Renal cortex interstitium (tissue), 11 donors: ENCODE measurements at regions not wholly inside any gene's neighbourhood (a gene's known extent, or its start where the extent isn't known, plus 50 kb on each side); places are given as distances from the start of the nearest gene placed in this dataset.

Experiments
- DNase-seq, 11 donors: peaks; one replicate each; pipeline ENCODE4 v3.0.0-alpha.2; 2013; ENCODE audit warnings: low read depth in 9 of 11, low spot score in 4 of 11; ENCODE audit errors: extremely low read depth in 1 of 11

DNA sequence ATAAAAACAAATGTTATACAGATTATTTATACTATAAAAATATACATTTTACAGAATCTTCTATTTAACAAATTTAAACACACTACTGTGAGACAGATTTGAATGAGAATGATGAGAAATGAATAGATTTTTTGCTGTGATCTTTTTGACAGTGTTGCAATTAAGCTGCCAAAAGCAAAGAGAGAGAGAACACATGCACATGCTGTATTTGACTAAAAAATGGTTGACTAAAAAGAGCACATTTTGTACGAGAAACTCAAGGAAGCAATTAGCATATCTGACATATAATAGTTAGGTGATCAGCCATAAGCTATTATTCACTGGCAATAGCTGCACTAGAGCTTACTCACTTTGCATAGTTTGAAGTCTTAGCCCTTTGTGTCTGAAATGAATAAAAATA, 115.8 kb downstream of the SYT10 start:
- DNase-seq = no peak

GRCh38 chr12:33322519-33322918, 117.1 kb downstream of the SYT10 start:
- no peak for DNase-seq

DNA sequence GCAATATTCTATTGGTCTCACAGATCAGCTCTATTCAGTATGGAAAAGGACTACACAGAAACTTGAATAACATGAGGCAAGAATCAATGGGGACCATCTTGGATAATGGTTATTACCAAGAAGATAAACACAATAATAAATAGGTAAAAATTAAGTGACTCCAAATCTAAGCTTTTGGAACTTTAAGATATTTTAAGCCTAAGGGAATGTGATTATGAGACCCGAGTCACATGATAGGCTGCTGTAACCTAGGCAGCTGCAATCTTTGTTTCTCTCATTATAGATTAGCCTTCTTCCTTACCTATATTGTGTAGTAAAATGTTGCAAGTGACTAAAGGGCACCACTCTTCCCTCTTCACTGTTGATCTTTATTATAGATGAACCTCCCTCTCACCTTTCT, 121.9 kb downstream of the SYT10 start:
- no peak for DNase-seq

DNA sequence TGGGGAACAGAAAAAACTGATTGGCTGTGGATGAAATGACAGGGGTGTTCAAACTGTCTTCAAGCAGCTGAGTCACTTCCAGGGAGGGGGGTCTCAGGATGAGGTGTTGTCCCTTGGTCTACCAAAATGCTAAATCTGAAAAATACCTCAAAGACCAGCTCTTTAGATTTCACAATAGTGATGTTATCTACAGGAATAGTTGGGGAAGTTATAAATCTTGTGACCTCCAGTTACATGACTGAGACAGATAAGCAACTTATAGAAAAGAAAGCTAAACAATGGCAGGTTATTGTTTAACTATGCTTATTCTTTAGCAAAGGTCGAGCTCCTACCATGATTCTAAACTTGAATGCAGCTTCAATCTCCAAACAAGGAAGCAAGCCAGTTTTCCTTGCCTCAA, 125.4 kb downstream of the SYT10 start:
- no peak for DNase-seq

- no peak for DNase-seq
Measured at GRCh38 chr12:33313476-33313875, 126.1 kb downstream of the SYT10 start.

DNA sequence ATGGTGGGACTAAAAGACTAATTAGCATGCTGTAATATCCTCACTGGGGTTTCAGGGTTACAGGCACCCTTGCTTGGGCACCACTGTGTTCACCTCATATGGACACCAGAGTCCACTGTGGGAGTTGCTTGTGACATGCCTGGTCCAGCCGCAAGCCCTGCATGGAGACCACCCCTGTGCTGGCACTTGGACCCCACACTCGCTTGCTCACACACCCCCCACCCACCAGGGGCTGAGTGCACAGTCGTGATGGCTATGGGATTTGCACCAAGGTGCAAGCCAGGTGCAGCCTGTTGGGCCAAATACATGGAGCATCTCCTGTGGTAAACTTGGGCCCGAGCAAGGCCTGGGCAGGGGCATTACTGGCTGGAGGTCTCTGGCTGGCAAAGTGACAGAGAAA, 129.1 kb downstream of the SYT10 start:
- no peak for DNase-seq

DNA sequence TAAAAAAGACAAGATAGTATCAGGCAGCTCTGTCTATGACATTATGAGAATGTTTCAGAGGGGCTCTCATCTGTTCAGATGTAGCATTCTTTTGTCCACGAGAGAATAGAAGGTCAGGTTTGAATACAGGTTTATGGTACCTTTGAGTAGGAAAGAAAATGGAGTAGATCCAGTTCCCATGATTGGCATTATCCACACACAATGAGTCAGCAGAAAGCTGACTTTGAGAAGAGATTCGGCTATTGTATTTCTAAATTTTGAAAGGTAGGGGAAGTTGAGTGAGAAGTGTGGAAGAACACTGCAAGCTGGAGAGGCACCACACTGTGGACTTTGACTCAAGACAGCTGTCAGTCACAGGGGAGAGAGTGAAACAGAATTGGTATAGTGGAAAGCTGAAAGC, 135.4 kb downstream of the SYT10 start:
- DNase-seq = no peak

DNA sequence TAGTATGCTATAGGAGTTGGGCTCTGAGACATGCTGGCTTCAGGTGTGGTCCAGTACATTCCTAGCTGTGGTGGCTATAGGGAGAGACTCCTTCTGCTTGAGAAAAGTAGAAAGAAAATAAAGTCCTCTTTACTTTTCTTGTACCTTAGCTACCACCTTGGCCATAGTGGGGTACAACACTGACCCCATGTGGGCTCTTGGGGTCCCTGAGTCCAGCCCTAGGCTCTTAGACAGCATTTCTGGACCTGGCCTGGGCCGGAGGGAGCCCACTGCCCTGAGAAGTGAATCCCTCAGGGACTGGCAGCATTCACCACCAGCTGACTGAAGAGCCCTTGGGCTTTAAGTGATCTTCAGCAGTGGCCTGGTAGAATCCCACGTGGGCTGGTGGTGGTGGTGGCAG, 143.1 kb downstream of the SYT10 start:
- no peak for DNase-seq

DNA sequence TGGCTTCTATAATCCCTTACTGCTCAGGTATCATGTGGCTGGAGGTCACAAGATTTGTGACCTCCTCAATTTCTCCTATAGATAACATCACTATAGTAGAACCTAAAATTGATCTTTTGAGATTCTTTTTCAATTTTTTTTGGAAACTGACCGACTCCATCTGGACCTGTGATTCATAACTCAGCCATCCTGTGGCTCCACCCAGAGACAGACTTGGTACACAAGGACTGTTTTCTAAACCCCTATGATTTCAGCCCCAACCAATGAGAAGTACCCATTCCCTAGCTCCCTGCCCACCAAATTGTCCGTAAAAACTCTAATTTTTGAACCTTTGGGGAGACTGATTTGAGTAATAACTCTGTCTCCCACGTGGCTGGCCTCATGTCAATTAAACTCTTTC, 148.9 kb downstream of the SYT10 start:
- no peak for DNase-seq

DNA sequence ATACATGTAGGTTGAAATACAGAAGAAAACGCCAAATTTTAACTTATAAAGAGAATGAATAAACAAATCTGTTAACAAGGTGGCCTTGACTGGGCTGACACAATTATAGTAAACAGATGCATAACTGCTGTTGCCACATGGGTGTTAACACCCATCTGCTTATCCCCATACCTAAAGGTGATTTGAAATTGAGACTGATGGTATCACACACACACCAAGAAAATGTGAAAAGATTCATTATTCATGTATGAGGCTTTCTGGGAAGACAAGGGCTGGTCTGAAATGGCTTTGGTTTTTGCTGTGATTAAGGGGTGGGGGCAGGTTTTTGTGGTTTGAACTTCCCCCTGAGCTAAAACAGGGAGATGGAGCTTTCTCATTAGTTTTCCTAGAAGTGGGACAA, 156.6 kb downstream of the SYT10 start:
- DNase-seq = no peak

DNA sequence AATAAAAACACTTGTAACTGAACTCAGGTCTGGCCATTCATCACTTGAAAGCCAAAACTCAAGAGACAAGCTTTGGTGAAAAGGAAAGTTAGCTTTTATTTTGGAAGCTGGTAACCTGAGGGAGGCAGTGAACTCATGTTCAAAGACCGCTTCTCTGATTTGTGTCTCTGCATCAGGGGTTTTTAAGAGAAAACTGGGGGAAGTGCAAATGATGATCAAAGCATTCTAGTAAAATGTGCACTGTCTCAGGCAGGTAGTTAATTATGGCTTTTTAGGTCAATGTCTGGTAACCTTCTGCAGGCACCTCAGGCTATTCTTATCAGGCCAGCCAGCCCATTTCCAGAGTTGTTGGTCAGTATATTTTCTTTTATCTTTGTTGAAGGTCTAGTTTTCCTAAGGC, 162.2 kb downstream of the SYT10 start:
- DNase-seq = peak in 2 of 11 donors; percentile 20 to 33

DNA sequence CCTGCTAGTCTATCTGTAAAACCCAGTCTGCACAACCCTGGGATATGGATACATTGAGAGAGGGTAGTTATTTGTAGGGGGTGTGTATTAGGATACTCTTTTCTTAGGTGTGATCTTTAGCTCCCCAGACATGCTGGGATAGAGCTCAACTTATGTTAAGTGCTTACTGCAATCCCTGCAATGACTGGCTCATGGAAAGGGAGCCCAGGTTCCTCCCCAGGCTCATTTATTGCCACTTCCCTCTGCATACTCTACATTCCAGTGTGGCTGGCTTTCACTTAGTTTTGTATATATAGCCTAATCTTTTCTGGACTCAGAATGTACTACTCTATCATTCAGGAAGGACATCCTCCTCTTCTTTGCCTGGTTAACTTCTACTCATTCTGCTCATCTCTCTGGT, 172.0 kb downstream of the SYT10 start:
- no peak for DNase-seq

DNA sequence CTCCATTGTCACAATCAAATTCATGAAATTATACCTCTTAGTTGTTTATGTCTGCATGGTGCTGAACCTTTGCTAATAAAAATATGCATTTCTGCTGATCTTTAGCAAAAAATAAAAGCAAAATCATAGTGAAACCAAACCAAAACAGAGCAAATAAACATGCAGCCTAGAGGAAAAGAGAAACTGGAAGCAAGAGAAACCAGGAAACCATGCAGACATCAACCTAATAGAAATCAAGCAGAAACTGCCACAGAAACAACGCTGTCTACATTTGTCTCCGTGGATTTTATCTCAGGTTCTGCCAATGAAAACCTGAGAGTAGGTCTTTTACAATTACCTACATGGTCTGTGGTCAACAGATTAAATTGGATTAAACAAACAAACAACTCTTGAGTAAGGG, 173.7 kb downstream of the SYT10 start:
- DNase-seq = no peak

DNA sequence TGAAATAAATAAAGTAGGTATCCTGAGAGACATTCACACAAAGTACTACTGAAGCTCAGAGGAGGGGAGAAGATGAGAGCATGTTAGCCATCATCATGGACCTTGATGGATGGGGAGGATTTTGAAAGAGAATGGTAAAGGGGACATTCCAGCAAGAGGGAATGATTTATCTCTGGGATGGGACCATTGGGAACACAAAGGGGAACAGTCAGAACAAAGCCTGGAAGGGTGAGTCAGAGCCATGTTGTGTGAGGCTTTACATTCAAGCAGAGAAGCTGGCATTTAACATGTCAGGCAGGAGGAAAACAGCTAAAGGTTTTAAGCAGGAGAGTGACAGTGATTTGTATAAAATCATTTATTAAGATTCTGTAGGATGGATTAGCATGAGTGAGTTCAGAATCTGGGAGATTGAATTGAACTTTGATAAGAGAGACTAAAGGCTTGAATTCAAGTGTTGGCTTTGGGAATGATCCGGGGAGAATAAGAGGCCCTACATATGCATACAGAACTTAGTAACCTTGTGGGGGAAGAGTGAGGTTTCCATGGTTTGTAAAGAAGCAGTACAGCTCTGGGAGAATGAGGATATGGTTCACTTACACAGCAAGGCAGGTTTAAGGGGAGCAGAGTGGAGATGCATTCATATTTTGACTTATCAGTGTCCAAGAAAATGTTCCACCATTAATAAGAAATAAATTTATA, 174.4 kb downstream of the SYT10 start:
- no peak for DNase-seq

DNA sequence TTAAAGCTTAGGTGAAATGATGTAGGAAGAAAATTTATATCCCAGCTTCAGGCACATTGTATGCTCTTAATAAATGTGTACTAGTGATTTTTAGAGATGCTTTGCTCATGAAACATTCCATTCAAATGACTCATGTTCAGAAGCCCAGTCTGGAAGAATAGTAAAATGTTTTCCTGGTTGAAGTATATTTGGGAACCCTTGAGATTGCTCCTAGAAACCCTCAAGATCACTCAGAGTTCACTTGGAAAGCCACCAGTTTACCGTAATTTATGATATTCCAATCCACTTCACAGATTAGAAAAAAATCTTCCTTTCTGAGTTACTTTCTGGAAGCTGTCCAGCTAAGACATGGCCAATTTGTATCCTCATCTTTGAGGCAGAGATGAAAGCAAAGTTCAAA, 186.4 kb downstream of the SYT10 start:
- peak in 1 of 11 donors; percentile 37 for DNase-seq

DNA sequence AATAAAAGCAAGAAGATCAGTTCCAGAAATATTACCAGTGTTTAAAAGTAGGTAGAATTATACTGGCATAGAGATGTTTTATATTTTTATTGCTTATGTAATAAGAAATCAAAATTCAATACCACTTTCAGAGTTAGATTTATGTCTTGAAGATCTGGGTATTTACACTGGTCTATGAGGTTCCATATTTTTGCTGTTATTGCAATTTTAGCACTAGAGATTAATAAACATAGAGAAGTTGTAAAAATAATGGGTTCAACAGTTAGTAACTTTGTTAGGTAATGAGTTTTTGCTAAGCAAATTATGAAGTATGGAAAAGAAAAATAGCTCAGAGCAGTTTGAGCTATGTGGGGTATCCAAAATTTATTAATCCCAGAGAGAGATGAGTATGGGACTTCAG, 188.1 kb downstream of the SYT10 start:
- DNase-seq = no peak

- DNase-seq = no peak
Measured at GRCh38 chr12:33248364-33248763, 191.3 kb downstream of the SYT10 start.

DNA sequence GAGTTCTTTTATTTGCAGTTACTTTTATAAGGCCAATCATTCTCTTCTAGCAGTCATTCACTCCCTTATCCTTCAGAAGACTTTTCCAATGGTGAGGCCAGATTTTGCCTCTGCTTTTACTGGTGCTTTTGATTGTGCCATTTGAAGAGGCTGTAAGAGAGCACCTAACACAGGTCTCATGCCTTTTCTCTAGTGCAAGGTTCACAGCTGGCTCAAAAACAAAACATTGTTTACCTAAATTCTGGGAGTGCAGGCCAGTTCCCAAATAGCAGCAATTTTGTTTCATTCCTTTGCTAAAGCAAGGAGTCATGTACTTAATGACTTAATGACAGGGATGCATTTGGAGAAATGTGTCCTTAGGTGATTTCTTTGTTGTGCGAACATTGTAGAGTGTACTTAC, 192.0 kb downstream of the SYT10 start:
- DNase-seq = no peak

DNA sequence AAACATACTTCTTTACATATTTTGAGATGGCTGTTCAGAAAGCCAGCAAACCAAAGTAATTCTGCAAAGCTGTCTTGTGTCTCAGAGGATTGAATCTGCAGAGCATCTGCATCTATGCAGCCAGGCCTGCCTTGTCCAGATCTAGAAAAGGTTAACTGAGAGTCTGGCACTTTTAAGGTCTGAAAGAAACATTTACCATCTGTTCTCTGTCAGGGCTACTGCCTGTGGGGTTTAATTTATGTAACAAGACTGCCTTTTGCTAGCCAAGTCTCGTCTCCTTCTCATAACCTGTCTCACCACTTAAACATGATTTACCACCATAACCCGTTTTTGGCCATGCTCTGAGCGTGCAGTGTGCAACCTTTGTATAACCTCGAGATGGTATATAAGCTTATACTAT, 194.2 kb downstream of the SYT10 start:
- peak in 9 of 11 donors; percentile 24 to 63 (median 41) for DNase-seq

DNA sequence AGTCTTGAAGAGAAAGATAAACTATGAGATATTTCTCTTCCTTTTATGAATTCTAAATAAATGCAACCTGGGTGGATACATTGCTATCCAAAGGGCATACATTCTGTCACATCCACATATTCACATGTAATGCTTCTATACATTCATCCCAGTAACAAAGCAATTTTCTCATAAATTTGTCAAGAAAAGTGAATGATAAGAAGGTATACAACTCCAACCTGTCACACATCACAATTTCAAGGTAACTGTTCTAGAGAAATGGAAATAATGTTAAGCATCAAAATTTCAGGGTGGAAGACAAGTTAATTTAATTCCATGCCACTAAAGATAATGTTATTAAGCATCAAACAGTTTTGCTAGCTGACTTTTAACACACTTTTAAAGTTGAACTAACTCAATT, 212.9 kb downstream of the SYT10 start:
- DNase-seq = no peak

DNA sequence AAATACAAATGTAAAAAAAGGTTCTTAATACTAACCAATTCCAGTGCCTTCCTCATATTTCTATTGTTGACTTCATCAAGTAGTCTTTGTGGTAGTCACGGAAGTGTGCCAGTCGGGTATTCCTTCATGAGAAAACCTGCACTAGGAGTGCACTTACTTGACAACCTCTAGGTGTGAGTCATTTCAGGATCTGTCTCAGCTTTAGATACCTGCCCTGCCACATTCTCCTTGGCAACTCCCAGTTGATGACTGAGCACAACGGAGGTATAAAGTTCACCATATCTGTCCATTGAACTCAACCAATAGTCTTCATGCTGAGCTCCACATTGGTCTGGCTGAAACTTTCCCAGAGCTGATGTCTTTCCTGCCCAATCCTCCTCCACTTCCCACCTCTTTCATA, 215.7 kb downstream of the SYT10 start:
- no peak for DNase-seq

DNA sequence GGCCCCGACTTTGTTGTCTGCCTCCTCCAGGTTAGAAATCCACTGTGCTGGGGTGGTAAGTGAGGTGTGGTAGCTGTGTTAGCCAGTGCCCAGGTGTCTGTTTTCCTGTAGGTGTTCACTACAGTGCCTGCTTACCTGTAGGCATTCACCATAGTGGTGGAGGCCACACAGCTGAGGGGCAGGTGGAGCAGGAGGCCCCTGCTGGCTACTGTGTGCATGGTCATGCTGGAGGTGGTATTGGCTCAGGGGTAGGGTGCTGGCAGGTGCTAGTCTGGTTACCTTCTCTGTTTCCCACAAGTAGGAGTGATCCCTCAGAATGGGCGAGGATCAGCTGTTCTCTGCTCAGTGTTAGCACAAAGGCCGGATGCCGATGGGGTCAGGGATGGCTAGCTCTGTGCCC, 217.3 kb downstream of the SYT10 start:
- no peak for DNase-seq
